H1 (cell line): ENCODE measurements at regions not wholly inside any gene's neighbourhood (a gene's known extent, or its start where the extent isn't known, plus 50 kb on each side); places are given as distances from the start of the nearest gene placed in this dataset.

Experiments
- CTCF ChIP-seq, 3 experiments: IDR thresholded peaks; 1 replicate in 2 of 3; 2 replicates in 1 of 3; pipeline versions ENCODE4 v1.5.1 to v1.6.1; 2011; ENCODE audit warnings: low read length in 3 of 3, mild to moderate bottlenecking in 3 of 3, inconsistent platforms in 2 of 3, low read depth in 1 of 3, moderate library complexity in 1 of 3; ENCODE audit not compliant: insufficient read depth in 1 of 3; ENCODE audit errors: control extremely low read depth in 1 of 3
- EP300 ChIP-seq, 2 experiments: IDR thresholded peaks; 1 replicate in 1 of 2; 2 replicates in 1 of 2; pipeline ENCODE4 v1.6.1; 2011 to 2012; ENCODE audit warnings: low read depth in 2 of 2, low read length in 2 of 2, mild to moderate bottlenecking in 2 of 2, borderline replicate concordance in 1 of 2, inconsistent platforms in 1 of 2, moderate library complexity in 1 of 2
- FOSL1 ChIP-seq: IDR thresholded peaks from 2 replicates; pipeline ENCODE4 v1.6.1; 2011; ENCODE audit warnings: mild to moderate bottlenecking, low read depth, low read length, moderate library complexity; ENCODE audit not compliant: insufficient read depth
- GABPA ChIP-seq: IDR thresholded peaks from 2 replicates; pipeline ENCODE4 v1.6.1; 2011; ENCODE audit warnings: mild to moderate bottlenecking, low read length, moderate library complexity, borderline replicate concordance; ENCODE audit not compliant: insufficient read depth
- POLR2A ChIP-seq, 2 experiments: IDR thresholded peaks; 1 replicate in 1 of 2; 2 replicates in 1 of 2; pipeline ENCODE4 v1.6.1; 2011; ENCODE audit warnings: low read depth in 2 of 2, low read length in 2 of 2, mild to moderate bottlenecking in 2 of 2; ENCODE audit errors: control extremely low read depth in 1 of 2
- RAD21 ChIP-seq, 2 experiments: IDR thresholded peaks in 1 of 2; conservative IDR thresholded peaks in 1 of 2; 2 replicates each; pipeline ENCODE4 v1.6.1; 2011; ENCODE audit warnings: low read depth in 2 of 2, low read length in 2 of 2, improper control_type of control experiment in 1 of 2, inconsistent platforms in 1 of 2, mild to moderate bottlenecking in 1 of 2, moderate library complexity in 1 of 2
- RFX5 ChIP-seq: IDR thresholded peaks from 2 replicates; pipeline ENCODE4 v1.6.1; 2011; ENCODE audit warnings: low read depth, low read length, improper control_type of control experiment, borderline replicate concordance
- RXRA ChIP-seq: IDR thresholded peaks from 2 replicates; pipeline ENCODE4 v1.6.1; 2011; ENCODE audit warnings: low read depth, mild to moderate bottlenecking, low read length, moderate library complexity; ENCODE audit not compliant: insufficient read depth
- SP1 ChIP-seq: IDR thresholded peaks from 2 replicates; pipeline ENCODE4 v1.6.1; 2011; ENCODE audit warnings: low read depth, low read length
- TBP ChIP-seq: IDR thresholded peaks from 2 replicates; pipeline ENCODE4 v1.6.1; 2011; ENCODE audit warnings: low read depth, low read length, improper control_type of control experiment
- TEAD4 ChIP-seq: IDR thresholded peaks from 2 replicates; pipeline ENCODE4 v1.6.1; 2012; ENCODE audit warnings: low read depth, low read length, inconsistent platforms, mixed read lengths
- TF ChIP-seq, protein P1 (sequence below): IDR thresholded peaks from 2 replicates; pipeline ENCODE4 v1.6.1; 2011; ENCODE audit warnings: low read depth, mild to moderate bottlenecking, low read length; ENCODE audit not compliant: insufficient read depth

DNA sequence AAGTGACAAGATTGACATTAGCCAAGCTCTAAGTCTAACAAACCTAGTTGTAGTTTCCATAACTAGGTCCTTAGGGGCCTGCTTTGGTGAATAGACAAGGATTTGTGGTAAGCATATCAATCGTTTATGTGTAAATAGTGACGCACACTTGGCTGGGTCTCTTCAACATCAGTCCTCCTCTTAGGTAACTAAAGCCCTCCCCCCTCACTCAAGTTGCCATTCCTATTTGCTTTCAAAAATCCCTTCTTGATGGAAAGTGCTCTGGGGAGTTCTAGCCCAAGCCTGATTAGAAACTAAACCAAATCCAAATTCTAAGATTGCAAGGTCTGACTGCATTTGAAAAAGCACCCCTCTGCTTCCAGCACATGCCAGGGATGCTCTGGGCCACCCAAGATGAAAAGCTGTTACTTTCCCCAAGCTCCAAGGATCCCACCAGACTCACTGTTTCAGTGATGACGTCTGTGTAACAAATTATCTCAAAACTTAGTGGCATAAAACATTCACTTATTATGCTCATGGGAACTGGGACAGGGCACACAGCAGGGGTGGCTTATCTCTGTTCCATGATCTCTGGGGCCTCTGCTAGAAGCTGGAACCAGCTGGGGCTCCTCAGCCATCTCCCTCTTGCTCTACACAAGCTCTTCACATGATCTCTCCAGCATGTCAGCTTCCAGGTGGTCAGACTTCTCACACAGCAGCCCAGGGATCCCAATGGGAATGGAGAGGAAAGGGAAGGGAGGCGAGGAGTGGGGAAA lies 74.1 kb downstream of the RRAGC start:
- TF ChIP-seq SP1 (no peak), CTCF (IDR thresholded peaks at IDR 0.05; ENCODE audit: control extremely low read depth in 1 of 3, insufficient read depth in 1 of 3, low read depth in 1 of 3, low read length in 3 of 3) (no peak), RAD21 (IDR thresholded peaks at IDR 0.05 in 1 of 2, conservative IDR thresholded peaks at IDR 0.05 in 1 of 2; ENCODE audit: low read depth in 2 of 2, low read length in 2 of 2) (no peak), RXRA (no peak), TEAD4 (no peak), FOSL1 (no peak), EP300 (IDR thresholded peaks at IDR 0.05; ENCODE audit: borderline replicate concordance in 1 of 2, low read depth in 2 of 2, low read length in 2 of 2) (no peak), TBP (no peak), POLR2A (IDR thresholded peaks at IDR 0.05; ENCODE audit: control extremely low read depth in 1 of 2, low read depth in 2 of 2, low read length in 2 of 2) (no peak), RFX5 (no peak), GABPA (no peak)
- TF ChIP-seq, protein P1, sequence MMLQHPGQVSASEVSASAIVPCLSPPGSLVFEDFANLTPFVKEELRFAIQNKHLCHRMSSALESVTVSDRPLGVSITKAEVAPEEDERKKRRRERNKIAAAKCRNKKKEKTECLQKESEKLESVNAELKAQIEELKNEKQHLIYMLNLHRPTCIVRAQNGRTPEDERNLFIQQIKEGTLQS: no peak
